HG02970 (cell line): ENCODE measurements at regions not wholly inside any gene's neighbourhood (a gene's known extent, or its start where the extent isn't known, plus 50 kb on each side); places are given as distances from the start of the nearest gene placed in this dataset.
"Not testable (repeated sequence)": the region's sequence is repeated elsewhere in the genome, so short reads cannot be mapped to it uniquely, and the experiment has no call there.

Experiments
- ATAC-seq: cut with Tn5 transposase; IDR thresholded peaks from one replicate; pipeline ENCODE4 v1.9.1; 2021; ENCODE audit warnings: mild to moderate bottlenecking, moderate library complexity, moderate number of reproducible peaks; ENCODE audit not compliant: unreplicated experiment, low FRiP score

DNA sequence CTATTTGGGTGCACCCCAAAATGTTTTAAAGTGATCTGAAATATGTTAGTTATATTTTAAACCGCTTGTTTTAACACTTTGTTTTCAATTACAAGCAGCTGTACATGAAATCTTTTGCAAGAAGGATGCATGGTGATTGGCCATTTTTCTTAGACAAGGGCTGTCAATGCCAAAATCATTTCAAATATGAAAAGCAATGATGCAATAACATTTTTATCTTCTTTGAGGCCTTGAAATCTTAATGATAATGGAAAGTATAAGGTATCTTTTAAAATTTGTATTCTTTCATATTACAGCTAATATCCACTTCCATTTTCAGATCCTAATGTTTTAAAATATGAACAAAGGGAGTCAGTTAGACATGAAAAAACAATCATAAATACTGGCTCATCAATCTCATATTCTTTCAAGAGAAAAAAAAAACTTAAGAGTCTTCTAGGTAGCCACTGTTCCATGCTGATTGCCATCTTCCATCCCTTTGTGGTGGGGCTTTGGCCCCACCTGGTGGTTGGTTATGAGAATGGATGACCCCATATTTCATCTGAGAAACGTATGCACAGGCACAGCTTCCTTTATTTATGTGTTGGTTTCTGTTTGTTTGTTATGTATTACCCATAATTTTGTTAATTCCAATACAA lies 330.3 kb upstream of the MIR17HG start:
- peak; percentile 96 for ATAC-seq

DNA sequence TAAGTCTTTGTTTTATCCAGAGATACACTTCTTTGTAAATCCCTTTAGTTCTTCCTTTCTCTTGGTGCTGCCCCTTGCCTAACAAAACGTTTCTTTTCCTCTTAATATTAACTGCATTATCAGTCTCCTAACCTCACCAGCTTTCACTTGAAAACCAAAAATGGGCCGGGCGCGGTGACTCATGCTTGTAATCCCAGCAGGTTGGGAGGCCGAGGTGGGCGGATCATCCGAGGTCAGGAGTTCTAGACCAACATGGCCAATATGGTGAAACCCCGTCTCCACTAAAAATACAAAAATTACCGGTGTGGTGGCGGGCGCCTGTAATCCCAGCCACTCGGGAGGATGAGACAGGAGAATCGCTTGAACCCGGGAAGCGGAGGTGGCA lies 329.8 kb upstream of the MIR17HG start:
- no peak for ATAC-seq

DNA sequence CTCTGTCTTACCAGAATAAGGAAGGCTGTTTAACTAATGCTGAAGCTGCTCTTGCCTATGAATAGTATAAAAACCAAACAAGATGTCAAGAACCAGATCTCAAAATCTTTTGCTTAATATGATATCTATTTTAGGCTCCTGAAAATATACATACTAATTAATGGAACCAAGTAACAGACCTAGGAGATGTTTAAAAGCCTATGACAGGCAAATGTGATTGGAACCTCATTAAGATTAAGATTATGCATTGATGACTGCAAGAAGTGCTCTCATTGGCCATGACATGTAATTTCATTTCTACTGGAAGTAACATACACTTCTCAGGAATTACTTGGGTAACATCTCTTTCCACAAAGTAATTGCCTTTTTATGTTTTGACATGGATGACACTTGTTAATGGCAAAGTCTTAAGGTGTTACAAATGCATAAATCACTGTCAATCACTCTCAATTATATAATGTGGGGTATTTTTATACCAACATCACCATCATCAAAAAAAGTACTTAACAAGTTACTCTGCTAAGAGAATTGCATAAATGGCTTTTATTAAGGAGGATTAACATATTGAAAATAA lies 326.9 kb upstream of the MIR17HG start:
- no peak for ATAC-seq

DNA sequence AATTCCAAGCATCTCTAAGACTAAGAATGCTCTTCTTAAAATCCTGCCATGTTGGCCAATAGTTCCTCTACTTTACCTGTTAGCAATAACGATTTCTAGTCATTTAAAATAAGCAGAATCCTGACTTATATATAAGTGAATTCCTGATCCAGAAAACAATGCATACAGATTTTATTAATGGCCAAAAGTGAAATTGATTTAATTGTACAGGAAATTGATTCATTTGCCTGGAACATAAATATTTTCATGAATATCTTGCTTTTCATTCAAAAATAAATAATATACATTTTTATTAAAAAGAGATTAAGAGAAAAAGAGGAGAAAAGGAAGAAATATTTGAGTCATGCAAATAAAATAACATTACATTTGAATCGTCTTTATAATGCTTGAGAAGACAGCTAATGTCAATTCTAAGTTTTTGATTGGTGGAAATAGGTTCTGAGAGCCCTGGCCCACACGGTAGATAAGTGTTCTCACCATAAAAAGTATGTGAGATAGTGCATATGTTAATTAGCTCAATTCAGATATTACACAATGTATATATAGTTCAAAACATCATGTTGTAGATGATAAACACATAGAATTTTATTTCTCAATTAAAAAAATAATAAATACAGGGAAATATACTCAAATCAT lies 323.2 kb upstream of the MIR17HG start:
- no peak for ATAC-seq

GRCh38 chr13:91025442-91025841 lies 322.0 kb upstream of the MIR17HG start:
- no peak for ATAC-seq

DNA sequence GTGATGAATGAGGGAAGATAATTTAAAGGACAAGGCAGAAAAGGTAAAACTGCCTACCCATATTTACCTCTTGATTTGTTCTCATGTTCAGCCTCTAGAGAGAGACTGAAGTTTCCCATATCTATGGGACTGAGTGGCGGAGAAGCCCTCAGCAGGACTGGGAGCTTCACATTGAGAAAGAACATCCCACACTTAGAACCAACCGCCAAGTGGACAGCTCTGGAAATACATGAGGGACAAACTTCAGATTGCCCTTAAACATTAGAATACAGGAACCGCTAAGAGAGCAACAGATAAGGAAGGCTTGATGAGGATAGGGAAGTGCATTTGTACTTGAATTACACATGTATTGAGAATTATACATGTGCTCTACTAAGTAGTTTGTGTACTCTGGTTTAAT lies 316.0 kb upstream of the MIR17HG start:
- ATAC-seq, result no peak

DNA sequence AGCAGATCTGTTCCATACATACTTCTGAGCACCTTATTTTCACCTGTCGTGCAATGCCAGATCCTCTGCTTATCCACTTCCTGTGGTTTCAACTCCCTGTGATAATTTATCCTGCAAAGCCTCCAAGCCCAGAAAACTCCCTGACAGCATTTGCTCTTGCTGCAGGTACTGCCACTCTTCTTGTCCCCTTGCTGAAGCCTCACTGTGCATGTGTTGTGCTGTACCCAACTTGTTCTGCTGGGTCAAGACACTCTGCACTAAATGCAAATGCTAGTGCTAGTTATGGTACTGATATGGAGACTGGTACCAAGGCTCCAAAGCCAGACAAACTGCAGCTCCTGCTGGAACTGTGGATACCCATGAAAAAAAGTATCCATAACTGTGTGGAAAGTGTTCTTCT lies 315.4 kb upstream of the MIR17HG start:
- ATAC-seq, result no peak

DNA sequence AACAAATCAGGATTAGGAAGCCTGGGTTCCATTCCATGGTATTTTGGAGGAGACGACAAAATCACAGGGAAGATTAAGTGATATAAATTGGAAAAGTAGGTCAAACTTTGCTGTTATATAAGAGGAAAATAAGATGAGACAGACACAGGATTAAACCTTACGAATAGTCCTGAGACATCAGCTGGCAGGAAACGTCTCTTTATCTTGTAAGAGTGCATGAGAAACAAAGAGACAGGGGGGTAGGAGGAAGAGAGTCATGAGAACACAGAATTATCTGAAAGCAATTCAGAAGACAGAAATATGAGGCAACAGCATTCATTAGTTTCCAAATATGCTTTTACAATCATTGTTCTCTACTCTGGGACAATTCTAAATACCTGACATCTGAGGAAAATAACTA lies 310.6 kb upstream of the MIR17HG start:
- no peak for ATAC-seq

GRCh38 chr13:91042870-91043269 lies 304.6 kb upstream of the MIR17HG start:
- ATAC-seq, result no peak

- no peak for ATAC-seq
Measured at GRCh38 chr13:91045351-91046034, 302.0 kb upstream of the MIR17HG start.

GRCh38 chr13:91046715-91047327 lies 300.7 kb upstream of the MIR17HG start:
- ATAC-seq, result no peak

DNA sequence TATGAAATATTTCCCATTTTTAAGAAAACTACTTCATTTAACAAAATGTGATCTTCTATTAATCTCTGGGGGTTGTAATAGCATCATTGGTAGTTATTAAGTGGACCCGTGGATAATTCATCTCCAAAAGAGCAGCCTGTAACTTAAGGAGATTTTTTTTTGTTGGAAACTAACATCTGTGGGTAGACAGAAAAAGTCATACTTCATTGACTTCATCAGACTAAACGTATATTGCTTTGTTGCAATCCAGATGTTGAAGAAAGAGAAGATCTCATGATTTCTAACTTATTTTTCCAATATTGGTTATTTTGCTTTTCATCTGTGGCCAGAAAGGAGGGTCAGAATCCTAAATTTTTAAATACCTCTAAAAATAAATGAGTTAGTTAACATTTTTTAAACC lies 296.5 kb upstream of the MIR17HG start:
- ATAC-seq, result no peak

DNA sequence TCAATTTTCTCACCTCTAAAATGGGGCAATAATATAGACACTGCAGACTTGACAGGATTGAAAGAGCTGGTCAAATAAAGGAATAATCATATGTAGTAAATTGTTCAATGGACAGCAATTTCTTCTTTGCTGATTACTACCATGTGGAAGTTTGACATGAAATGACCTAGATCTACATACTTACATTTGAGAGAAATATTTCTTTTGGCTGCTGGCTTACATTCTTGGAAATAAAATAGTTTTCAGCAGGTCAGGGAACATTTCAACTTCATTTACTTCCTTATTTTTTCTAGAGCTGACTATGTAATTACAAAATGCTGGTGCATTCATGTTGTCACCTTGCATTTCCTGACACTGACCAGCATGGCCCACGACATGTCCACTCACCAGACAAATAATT lies 294.6 kb upstream of the MIR17HG start:
- ATAC-seq, result no peak

- no peak for ATAC-seq
Measured at GRCh38 chr13:91053318-91054065, 294.0 kb upstream of the MIR17HG start.

GRCh38 chr13:91054902-91055301 lies 292.6 kb upstream of the MIR17HG start:
- ATAC-seq, result no peak

- peak; percentile 71 for ATAC-seq
Measured at GRCh38 chr13:91056746-91057145, 290.7 kb upstream of the MIR17HG start.

GRCh38 chr13:91057507-91057906 lies 290.0 kb upstream of the MIR17HG start:
- not testable (repeated sequence) for ATAC-seq

DNA sequence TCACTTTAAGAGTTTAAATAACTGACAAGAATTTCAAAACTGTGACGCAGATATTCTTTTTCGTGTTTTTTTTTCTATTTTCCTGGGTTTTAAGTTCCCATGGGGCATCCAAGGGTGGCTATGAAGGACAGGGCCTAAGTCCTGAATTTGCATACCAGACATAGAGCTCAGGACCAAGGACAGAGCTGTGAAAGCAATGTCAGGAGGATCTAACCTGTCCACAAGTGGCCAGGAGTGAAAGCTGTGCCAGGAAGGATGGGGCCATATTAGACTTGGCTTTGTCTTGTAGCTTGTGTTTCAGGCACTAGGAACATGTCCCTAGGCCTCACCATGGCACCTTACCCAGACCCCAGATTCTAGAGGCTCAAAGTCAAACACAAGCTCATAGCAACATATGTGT lies 289.4 kb upstream of the MIR17HG start:
- ATAC-seq, result no peak

- ATAC-seq, result no peak
Measured at GRCh38 chr13:91058919-91059318, 288.6 kb upstream of the MIR17HG start.

- ATAC-seq, result no peak
Measured at GRCh38 chr13:91066745-91067144, 280.7 kb upstream of the MIR17HG start.
